ENCODE measurements at regions not wholly inside any gene's neighbourhood (a gene's known extent, or its start where the extent isn't known, plus 50 kb on each side); places are given as distances from the start of the nearest gene placed in this dataset.
A peak's percentile ranks its signal among the peaks of the same experiment; 100 is the strongest.

- Histone ChIP-seq H3K4me3 (ENCODE audit: low read length) (peak overlapping the region; percentile 61), H3K9ac (ENCODE audit: low read length) (peak overlapping the region; percentile 79)
Measured at GRCh38 chr5:34587355-34588241, 68.5 kb upstream of the RAI14 start.

GRCh38 chr5:34589832-34590231 lies 66.3 kb upstream of the RAI14 start:
- Histone ChIP-seq H3K27me3 (ENCODE audit: low read depth, low read length) (no peaks in the 10 kb centered on the region), H3K36me3 (replicated peaks; ENCODE audit: low read depth, low read length) (no peaks in the 10 kb centered on the region), H3K79me2 (ENCODE audit: low read length) (no peaks in the 10 kb centered on the region), H3K4me2 (ENCODE audit: low read length) (no peak overlapping the region), H3K9me3 (ENCODE audit: insufficient read depth, low read length) (no peaks in the 10 kb centered on the region), H3K4me1 (ENCODE audit: low read length) (peaks cover 54% of the 10 kb centered on the region), H3K27ac (ENCODE audit: low read length) (no peak overlapping the region), H4K20me1 (ENCODE audit: insufficient read depth, low read length) (no peaks in the 10 kb centered on the region), H3K9ac (ENCODE audit: low read length) (no peak overlapping the region), H3K4me3 (ENCODE audit: low read length) (no peak overlapping the region), H2AFZ (ENCODE audit: low read depth, low read length) (no peak overlapping the region)
- TF ChIP-seq CTCF (IDR thresholded peaks at IDR 0.05; ENCODE audit: low read depth, low read length) (no peak), EZH2phosphoT487 (IDR thresholded peaks at IDR 0.05; ENCODE audit: low read depth) (no peak)

More at GRCh38 chr5:34587355-34588241, 68.5 kb upstream of the RAI14 start:
- Histone ChIP-seq H3K36me3 (replicated peaks; ENCODE audit: low read depth, low read length) (no peaks in the 10 kb centered on the region), H3K4me1 (ENCODE audit: low read length) (peaks cover 76% of the 10 kb centered on the region), H2AFZ (ENCODE audit: low read depth, low read length) (peak overlapping the region; percentile 8; the same call in 1 of the 2 replicates), H3K9me3 (ENCODE audit: insufficient read depth, low read length) (no peaks in the 10 kb centered on the region), H3K79me2 (ENCODE audit: low read length) (no peaks in the 10 kb centered on the region), H3K4me2 (ENCODE audit: low read length) (peak overlapping the region; percentile 73), H4K20me1 (ENCODE audit: insufficient read depth, low read length) (no peaks in the 10 kb centered on the region), H3K27me3 (ENCODE audit: low read depth, low read length) (no peaks in the 10 kb centered on the region), H3K27ac (ENCODE audit: low read length) (peak overlapping the region; percentile 99)
- TF ChIP-seq EZH2phosphoT487 (IDR thresholded peaks at IDR 0.05; ENCODE audit: low read depth) = no peak
- no peak for TF ChIP-seq CTCF (IDR thresholded peaks at IDR 0.05; ENCODE audit: low read depth, low read length)

- no peak overlapping the region for H3K4me2 ChIP-seq (ENCODE audit: low read length)
Measured at GRCh38 chr5:34591723-34592122, 64.4 kb upstream of the RAI14 start.

More at GRCh38 chr5:34591723-34592122, 64.4 kb upstream of the RAI14 start:
- H4K20me1 ChIP-seq (ENCODE audit: insufficient read depth, low read length) = no peaks in the 10 kb centered on the region
- TF ChIP-seq EZH2phosphoT487 (IDR thresholded peaks at IDR 0.05; ENCODE audit: low read depth) (no peak), CTCF (IDR thresholded peaks at IDR 0.05; ENCODE audit: low read depth, low read length) (no peak)
- H3K27me3 ChIP-seq (ENCODE audit: low read depth, low read length) = no peaks in the 10 kb centered on the region
- H2AFZ ChIP-seq (ENCODE audit: low read depth, low read length) = no peak overlapping the region
- no peak overlapping the region for H3K4me3 ChIP-seq (ENCODE audit: low read length)
- H3K9ac ChIP-seq (ENCODE audit: low read length) = no peak overlapping the region
- no peak overlapping the region for H3K27ac ChIP-seq (ENCODE audit: low read length)
- H3K79me2 ChIP-seq (ENCODE audit: low read length) = no peaks in the 10 kb centered on the region
- H3K4me1 ChIP-seq (ENCODE audit: low read length) = peaks cover 35% of the 10 kb centered on the region
- no peaks in the 10 kb centered on the region for H3K9me3 ChIP-seq (ENCODE audit: insufficient read depth, low read length)
- no peaks in the 10 kb centered on the region for H3K36me3 ChIP-seq (replicated peaks; ENCODE audit: low read depth, low read length)

All from OCI-LY3 (cell line).